Glutamatergic neuron (in vitro differentiated cells): ENCODE measurements at regions not wholly inside any gene's neighbourhood (a gene's known extent, or its start where the extent isn't known, plus 50 kb on each side); places are given as distances from the start of the nearest gene placed in this dataset.

Source experiments
- DNase-seq: peaks from one replicate; pipeline ENCODE4 v3.0.0; 2022
- H3K27ac Mint-ChIP-seq: one replicate; pipeline ENCODE4 v1.8.0; 2020; ENCODE audit warnings: mild to moderate bottlenecking, mixed read lengths, inconsistent platforms; ENCODE audit not compliant: unreplicated experiment
- H3K27me3 Mint-ChIP-seq: one replicate; pipeline ENCODE4 v1.8.0; 2020; ENCODE audit warnings: mild to moderate bottlenecking, moderate library complexity, mixed read lengths, inconsistent platforms; ENCODE audit not compliant: unreplicated experiment
- H3K36me3 Mint-ChIP-seq: one replicate; pipeline ENCODE4 v1.8.0; 2020; ENCODE audit warnings: mild to moderate bottlenecking, mixed read lengths, inconsistent platforms; ENCODE audit not compliant: unreplicated experiment
- H3K4me1 Mint-ChIP-seq: one replicate; pipeline ENCODE4 v1.8.0; 2020; ENCODE audit warnings: mild to moderate bottlenecking, low read depth, mixed read lengths, inconsistent platforms; ENCODE audit not compliant: unreplicated experiment
- H3K4me3 Mint-ChIP-seq: one replicate; pipeline ENCODE4 v1.8.0; 2020; ENCODE audit warnings: mild to moderate bottlenecking, mixed read lengths, inconsistent platforms; ENCODE audit not compliant: unreplicated experiment
- H3K9me3 Mint-ChIP-seq: one replicate; pipeline ENCODE4 v1.8.0; 2020; ENCODE audit warnings: mild to moderate bottlenecking, moderate library complexity, mixed read lengths, inconsistent platforms; ENCODE audit not compliant: unreplicated experiment
- TF ChIP-seq, protein P1 (sequence below): fragments of 200-600 bp; sonication (generic); IDR thresholded peaks from one replicate; pipeline ENCODE4 v1.5.0; 2021; ENCODE audit not compliant: partially characterized antibody, unreplicated experiment

GRCh38 chr3:118707991-118708390 is 326.7 kb downstream of the IGSF11 start:
- DNase-seq, result no peak
- no peaks in the 10 kb centered on the region for H3K4me1 Mint-ChIP-seq
- H3K36me3 Mint-ChIP-seq, result no peaks in the 10 kb centered on the region
- TF ChIP-seq, protein P1, sequence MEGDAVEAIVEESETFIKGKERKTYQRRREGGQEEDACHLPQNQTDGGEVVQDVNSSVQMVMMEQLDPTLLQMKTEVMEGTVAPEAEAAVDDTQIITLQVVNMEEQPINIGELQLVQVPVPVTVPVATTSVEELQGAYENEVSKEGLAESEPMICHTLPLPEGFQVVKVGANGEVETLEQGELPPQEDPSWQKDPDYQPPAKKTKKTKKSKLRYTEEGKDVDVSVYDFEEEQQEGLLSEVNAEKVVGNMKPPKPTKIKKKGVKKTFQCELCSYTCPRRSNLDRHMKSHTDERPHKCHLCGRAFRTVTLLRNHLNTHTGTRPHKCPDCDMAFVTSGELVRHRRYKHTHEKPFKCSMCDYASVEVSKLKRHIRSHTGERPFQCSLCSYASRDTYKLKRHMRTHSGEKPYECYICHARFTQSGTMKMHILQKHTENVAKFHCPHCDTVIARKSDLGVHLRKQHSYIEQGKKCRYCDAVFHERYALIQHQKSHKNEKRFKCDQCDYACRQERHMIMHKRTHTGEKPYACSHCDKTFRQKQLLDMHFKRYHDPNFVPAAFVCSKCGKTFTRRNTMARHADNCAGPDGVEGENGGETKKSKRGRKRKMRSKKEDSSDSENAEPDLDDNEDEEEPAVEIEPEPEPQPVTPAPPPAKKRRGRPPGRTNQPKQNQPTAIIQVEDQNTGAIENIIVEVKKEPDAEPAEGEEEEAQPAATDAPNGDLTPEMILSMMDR, result no peak
- H3K27me3 Mint-ChIP-seq, result no peaks in the 10 kb centered on the region
- H3K4me3 Mint-ChIP-seq, result no peak overlapping the region
- H3K9me3 Mint-ChIP-seq, result peaks cover 3% of the 10 kb centered on the region
- H3K27ac Mint-ChIP-seq, result no peak overlapping the region

- H3K27me3 Mint-ChIP-seq, result no peaks in the 10 kb centered on the region
- H3K27ac Mint-ChIP-seq, result no peak overlapping the region
- no peak overlapping the region for H3K4me3 Mint-ChIP-seq
- no peaks in the 10 kb centered on the region for H3K4me1 Mint-ChIP-seq
- no peak for DNase-seq
- peaks cover under 1% of the 10 kb centered on the region for H3K9me3 Mint-ChIP-seq
- H3K36me3 Mint-ChIP-seq, result no peaks in the 10 kb centered on the region
- TF ChIP-seq, protein P1, result no peak
Observed at GRCh38 chr3:118710532-118710931, 324.1 kb downstream of the IGSF11 start.

DNA sequence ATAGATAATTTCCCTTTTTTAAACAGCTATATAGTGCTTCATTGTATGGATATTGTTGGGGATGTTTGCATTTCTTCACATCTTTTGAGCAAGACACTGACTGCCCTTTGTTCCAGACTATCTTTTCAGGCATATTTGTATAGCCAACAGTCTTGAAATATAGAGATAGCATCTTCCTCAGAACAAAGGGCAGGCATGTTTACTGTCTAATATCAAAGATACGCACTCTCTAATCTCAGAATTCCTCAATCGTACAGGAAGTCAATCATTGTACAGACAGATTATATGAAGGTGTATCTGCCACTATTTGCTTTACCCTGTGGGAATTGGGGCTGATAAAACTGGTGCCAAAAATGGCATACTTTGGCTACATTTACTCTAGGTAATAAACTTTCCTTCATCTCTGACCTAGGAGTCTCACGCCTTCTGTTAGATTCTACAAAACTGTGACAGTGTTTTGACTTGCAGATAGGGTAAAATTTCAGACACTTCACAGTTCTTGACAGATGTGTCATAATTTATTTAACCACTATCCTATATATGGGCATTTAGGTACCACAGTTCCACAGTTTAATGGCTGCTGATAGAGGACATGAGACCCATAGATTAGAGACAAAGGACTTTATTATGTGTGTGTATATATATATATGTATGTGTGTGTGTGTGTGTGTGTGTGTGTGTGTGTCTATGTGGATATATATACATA is 321.0 kb downstream of the IGSF11 start:
- H3K27ac Mint-ChIP-seq, result no peak overlapping the region
- TF ChIP-seq, protein P1, result no peak
- no peak overlapping the region for H3K4me3 Mint-ChIP-seq
- H3K27me3 Mint-ChIP-seq, result no peaks in the 10 kb centered on the region
- H3K9me3 Mint-ChIP-seq, result no peaks in the 10 kb centered on the region
- no peaks in the 10 kb centered on the region for H3K4me1 Mint-ChIP-seq
- no peak for DNase-seq
- no peaks in the 10 kb centered on the region for H3K36me3 Mint-ChIP-seq

DNA sequence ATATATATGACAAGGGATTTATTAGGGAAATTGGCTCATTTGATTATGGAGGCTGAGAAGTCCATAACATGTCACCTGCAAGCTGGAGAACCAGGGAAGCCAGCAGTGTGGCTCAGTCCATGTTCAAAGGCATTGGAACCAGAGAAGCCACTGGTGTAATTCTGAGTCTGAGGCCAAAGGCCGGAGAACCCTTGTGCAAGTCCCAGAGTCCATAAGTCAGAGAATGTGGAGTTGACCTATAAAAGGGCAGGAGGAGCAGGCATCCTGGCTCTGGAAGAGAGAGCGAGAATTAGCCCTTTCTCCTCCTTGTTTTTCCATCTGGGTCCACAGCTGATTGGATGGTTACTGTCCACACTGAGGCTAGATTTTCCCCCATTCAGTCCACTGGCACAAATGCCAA is 319.8 kb downstream of the IGSF11 start:
- H3K9me3 Mint-ChIP-seq, result no peaks in the 10 kb centered on the region
- TF ChIP-seq, protein P1, result no peak
- DNase-seq, result no peak
- peaks cover 8% of the 10 kb centered on the region for H3K36me3 Mint-ChIP-seq
- no peak overlapping the region for H3K27ac Mint-ChIP-seq
- no peak overlapping the region for H3K4me3 Mint-ChIP-seq
- no peaks in the 10 kb centered on the region for H3K27me3 Mint-ChIP-seq
- no peaks in the 10 kb centered on the region for H3K4me1 Mint-ChIP-seq

DNA sequence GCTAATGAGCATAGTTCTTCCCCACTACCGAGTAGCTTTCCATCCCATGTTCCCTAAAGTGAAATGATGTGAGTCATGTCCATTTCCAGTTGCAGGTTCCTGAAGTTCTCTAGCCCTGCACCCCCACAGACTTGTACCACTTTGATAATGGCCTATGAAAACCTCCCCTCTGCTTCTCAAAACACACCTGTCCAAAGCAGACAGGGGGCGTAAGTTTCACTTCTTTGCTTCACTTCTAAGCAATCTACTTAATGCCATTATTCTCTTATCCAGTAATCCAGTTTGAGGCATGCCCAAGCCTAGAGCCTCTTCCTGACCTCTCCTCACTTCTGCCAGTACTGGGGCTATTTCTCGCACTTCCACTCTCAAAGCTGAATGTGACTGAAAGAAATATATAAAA is 305.1 kb downstream of the IGSF11 start:
- H3K27ac Mint-ChIP-seq, result no peak overlapping the region
- no peaks in the 10 kb centered on the region for H3K9me3 Mint-ChIP-seq
- TF ChIP-seq, protein P1, result no peak
- peaks cover 10% of the 10 kb centered on the region for H3K4me1 Mint-ChIP-seq
- H3K4me3 Mint-ChIP-seq, result no peak overlapping the region
- no peaks in the 10 kb centered on the region for H3K36me3 Mint-ChIP-seq
- H3K27me3 Mint-ChIP-seq, result no peaks in the 10 kb centered on the region
- DNase-seq, result no peak
